NCI-H2227 (cell line): ENCODE measurements at regions not wholly inside any gene's neighbourhood (a gene's known extent, or its start where the extent isn't known, plus 50 kb on each side); places are given as distances from the start of the nearest gene placed in this dataset.

ENCODE experiments used
- DNase-seq: peaks from one replicate; lab custom pipeline; 2025; ENCODE audit not compliant: unreplicated experiment; lab: John Stamatoyannopoulos, UW

- no peak for DNase-seq
Observed at GRCh38 chr4:12880844-12881243, 603.3 kb downstream of the RAB28 start.

GRCh38 chr4:12879496-12879895, 604.6 kb downstream of the RAB28 start:
- DNase-seq: no peak

- no peak for DNase-seq
Observed at GRCh38 chr4:12875640-12876243, 608.4 kb downstream of the RAB28 start.

- no peak for DNase-seq
Observed at GRCh38 chr4:12873351-12873750, 610.8 kb downstream of the RAB28 start.

- DNase-seq: no peak
Observed at GRCh38 chr4:12861422-12861821, 622.7 kb downstream of the RAB28 start.

GRCh38 chr4:12852338-12853307, 631.5 kb downstream of the RAB28 start:
- no peak for DNase-seq

GRCh38 chr4:12846368-12846767, 637.8 kb downstream of the RAB28 start:
- no peak for DNase-seq

GRCh38 chr4:12844141-12844540, 640.0 kb downstream of the RAB28 start:
- no peak for DNase-seq

- DNase-seq: no peak
Observed at GRCh38 chr4:12827966-12828365, 656.2 kb downstream of the RAB28 start.

- DNase-seq: no peak
Observed at GRCh38 chr4:12791536-12791935, 692.6 kb downstream of the RAB28 start.

GRCh38 chr4:12787261-12787660, 696.9 kb downstream of the RAB28 start:
- no peak for DNase-seq

- DNase-seq: no peak
Observed at GRCh38 chr4:12778706-12779105, 705.4 kb downstream of the RAB28 start.

- DNase-seq: no peak
Observed at GRCh38 chr4:12778191-12778590, 705.9 kb downstream of the RAB28 start.

GRCh38 chr4:12770351-12770750, 713.8 kb downstream of the RAB28 start:
- no peak for DNase-seq

- DNase-seq: no peak
Observed at GRCh38 chr4:12761694-12762093, 722.4 kb downstream of the RAB28 start.

- DNase-seq: no peak
Observed at GRCh38 chr4:12747154-12747553, 737.0 kb downstream of the RAB28 start.

GRCh38 chr4:12746221-12746620, 737.9 kb downstream of the RAB28 start:
- no peak for DNase-seq

GRCh38 chr4:12734586-12734985, 749.6 kb downstream of the RAB28 start:
- DNase-seq: no peak

- DNase-seq: no peak
Observed at GRCh38 chr4:12729384-12729783, 754.8 kb downstream of the RAB28 start.

GRCh38 chr4:12724510-12724909, 759.6 kb downstream of the RAB28 start:
- no peak for DNase-seq

GRCh38 chr4:12723849-12724447, 760.2 kb downstream of the RAB28 start:
- DNase-seq: no peak

GRCh38 chr4:12716896-12717295, 767.2 kb downstream of the RAB28 start:
- DNase-seq: no peak
